ENCODE measurements at regions not wholly inside any gene's neighbourhood (a gene's known extent, or its start where the extent isn't known, plus 50 kb on each side); places are given as distances from the start of the nearest gene placed in this dataset.

DNA sequence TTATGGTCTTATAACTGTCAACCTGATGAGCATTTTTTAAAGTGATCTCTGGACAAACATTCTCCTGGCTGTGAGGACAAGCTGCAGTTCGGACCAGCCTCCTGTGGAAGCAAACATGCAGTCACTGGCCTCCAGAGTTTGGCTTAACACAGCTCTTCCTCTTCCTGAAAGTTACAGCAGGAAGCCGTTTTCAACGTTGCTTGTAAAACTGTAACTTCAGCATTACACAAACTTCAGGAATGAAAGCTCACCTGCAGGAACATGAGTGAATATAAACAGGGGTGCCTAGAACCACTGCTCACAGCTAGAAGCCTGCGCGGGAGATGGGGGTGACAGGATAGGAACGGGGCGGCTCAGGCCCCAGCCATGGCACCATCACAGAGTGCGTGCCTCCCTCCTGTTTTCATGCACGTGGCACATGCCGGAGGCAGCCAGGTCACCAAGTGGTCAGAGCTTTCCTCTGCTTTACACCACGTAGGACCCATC is 292.9 kb upstream of the PITRM1 start:
- no peak for TF ChIP-seq POLR2A (IDR thresholded peaks at IDR 0.05)
- TF ChIP-seq, protein P1, sequence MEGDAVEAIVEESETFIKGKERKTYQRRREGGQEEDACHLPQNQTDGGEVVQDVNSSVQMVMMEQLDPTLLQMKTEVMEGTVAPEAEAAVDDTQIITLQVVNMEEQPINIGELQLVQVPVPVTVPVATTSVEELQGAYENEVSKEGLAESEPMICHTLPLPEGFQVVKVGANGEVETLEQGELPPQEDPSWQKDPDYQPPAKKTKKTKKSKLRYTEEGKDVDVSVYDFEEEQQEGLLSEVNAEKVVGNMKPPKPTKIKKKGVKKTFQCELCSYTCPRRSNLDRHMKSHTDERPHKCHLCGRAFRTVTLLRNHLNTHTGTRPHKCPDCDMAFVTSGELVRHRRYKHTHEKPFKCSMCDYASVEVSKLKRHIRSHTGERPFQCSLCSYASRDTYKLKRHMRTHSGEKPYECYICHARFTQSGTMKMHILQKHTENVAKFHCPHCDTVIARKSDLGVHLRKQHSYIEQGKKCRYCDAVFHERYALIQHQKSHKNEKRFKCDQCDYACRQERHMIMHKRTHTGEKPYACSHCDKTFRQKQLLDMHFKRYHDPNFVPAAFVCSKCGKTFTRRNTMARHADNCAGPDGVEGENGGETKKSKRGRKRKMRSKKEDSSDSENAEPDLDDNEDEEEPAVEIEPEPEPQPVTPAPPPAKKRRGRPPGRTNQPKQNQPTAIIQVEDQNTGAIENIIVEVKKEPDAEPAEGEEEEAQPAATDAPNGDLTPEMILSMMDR (IDR thresholded peaks at IDR 0.05 in 4 of 5, conservative IDR thresholded peaks at IDR 0.05 in 1 of 5) = no peak

Data from gastrocnemius medialis (tissue), 4 donors.